Activated T-helper 1 cell treated with Interleukin-2 at 50 U/mL for 16 hours (primary cell): ENCODE measurements at regions not wholly inside any gene's neighbourhood (a gene's known extent, or its start where the extent isn't known, plus 50 kb on each side); places are given as distances from the start of the nearest gene placed in this dataset.
"Not testable (repeated sequence)": the region's sequence is repeated elsewhere in the genome, so short reads cannot be mapped to it uniquely, and the experiment has no call there.

ENCODE experiments used
- DNase-seq: peaks from one replicate; pipeline ENCODE4 v3.0.0-alpha.2; 2020; ENCODE audit warnings: low read depth

- DNase-seq = no peak
These were observed 540.8 kb upstream of the SGO1 start for GRCh38 chr3:20726786-20727185.

DNA sequence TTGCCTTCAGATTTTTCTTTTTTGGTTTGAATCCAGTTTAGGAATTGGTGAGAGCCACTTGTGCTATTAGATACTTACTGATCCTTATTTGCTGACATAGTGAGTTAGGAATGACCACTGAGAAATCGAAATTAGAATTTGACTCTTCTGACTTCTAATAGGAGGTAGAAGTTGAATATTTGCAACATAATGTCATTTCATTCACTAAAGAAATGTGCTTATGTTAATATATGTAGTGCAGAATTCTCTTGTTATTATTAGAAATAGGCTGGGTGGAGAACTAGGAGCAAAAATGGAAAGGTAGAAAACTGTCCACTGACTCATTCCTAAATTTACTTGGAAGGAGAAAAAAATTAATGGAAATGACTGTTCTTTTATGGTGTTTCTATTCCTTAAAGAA, 538.2 kb upstream of the SGO1 start:
- DNase-seq = no peak

- DNase-seq = not testable (repeated sequence)
These were observed 530.4 kb upstream of the SGO1 start for GRCh38 chr3:20716425-20716824.

- DNase-seq = no peak
These were observed 515.6 kb upstream of the SGO1 start for GRCh38 chr3:20701641-20702040.

- no peak for DNase-seq
These were observed 514.7 kb upstream of the SGO1 start for GRCh38 chr3:20700714-20701113.

DNA sequence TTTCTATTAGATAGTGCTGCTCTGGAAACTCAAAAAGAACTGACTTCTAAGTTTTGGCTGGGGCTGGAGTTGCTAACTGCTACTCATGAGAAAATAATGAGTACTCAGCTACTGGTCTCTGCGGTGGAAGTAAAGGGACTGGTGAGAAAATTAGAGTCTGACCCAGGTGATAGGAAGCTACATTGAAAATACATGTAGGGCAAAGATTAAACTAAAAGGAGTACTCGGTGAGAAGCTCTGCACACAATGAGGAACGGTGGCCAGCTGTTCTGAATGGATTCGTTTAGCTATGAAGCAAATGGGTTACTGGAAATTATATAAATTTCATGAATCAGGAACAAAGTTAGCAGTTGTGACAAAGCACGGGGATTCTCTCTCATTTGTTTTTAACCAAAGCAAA, 512.9 kb upstream of the SGO1 start:
- DNase-seq = no peak

DNA sequence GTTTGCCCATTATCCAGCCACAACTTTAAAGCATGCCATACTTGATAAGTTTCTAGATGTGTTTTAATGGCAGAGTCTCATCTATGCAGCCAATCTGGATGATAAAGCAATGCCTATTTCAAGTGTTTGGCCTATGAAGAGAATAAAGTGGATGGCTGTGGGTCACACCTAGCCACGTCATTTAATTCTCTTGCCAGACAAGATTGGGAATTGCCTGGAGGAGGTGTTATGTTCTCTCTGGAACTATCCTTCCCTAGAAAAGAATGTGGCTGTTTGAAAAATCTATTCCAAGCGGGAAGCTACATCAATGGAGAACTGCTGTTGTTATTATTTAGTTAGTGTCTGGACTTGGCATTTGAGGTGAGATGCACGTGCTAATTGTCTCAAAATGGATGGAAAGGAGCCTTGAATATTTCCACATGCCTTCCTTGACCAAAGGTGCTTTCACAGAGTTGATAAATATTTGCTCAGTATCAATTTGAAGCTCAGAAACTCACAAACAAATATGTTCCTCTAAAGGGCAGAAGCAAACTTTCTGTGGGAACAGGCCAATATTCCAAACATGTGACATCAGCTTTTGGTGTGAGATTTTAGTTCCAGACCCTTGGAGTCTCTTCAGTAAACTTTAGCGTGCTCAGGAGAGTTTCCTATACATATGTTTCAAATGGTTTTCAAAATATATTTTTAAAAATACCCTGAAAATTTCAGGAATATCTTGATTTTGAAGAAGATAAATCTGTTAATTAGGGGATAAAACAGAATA, 510.6 kb upstream of the SGO1 start:
- no peak for DNase-seq

DNA sequence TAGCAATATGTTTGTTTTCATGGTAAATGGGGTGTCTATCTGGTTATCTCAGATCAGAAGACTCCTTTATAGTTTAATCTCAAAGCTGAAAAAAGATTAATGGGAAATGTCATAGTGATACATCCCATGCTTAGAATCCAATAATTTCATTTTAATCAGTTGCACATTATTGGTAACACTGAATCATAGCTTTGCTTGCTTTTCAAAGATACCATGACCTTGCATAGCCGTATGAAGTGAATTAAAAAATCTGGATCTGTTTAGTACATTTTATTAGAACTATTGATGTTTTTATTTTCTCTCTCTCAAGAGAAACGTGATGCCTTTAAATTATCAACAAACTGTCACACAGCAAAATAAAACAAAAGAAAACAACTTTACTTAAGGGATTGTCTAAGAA, 506.7 kb upstream of the SGO1 start:
- no peak for DNase-seq

DNA sequence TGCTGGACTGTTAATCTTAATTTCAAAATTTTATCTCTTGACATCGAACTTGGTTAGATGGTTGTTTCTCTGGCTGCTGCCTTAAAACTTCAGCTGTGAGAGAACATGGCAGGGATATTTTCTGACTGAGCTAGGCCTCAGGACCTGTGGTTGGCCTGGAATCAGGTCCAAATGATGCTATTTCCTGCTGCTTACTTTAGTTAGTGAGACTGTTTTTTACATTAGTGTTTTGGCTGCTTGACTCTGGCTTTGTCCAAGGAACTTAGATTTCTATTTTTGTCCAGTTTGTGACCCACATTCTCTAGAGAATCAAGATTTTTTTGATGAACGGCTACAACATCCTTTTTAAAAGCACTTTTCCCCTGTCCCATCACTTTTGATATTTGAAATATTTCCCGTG, 497.9 kb upstream of the SGO1 start:
- DNase-seq = no peak

DNA sequence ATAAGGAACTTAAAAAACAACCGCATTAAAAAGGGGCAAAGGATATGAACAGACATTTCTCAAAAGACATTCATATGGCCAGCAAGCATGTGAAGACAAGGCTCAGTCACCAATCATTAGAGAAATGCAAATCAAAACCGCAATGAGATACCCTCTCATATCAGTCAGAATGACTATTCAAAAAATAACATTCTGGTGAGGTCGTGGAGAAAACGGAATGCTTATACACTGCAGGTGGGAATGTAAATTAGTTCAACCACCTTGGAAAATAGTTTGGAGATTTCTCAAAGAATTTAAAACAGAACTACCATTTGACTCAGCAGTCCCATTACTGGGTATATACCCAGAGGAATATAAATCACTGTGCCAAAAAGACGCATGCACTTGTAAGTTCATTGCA, 496.6 kb upstream of the SGO1 start:
- DNase-seq = no peak

GRCh38 chr3:20680990-20681628, 495.1 kb upstream of the SGO1 start:
- no peak for DNase-seq

DNA sequence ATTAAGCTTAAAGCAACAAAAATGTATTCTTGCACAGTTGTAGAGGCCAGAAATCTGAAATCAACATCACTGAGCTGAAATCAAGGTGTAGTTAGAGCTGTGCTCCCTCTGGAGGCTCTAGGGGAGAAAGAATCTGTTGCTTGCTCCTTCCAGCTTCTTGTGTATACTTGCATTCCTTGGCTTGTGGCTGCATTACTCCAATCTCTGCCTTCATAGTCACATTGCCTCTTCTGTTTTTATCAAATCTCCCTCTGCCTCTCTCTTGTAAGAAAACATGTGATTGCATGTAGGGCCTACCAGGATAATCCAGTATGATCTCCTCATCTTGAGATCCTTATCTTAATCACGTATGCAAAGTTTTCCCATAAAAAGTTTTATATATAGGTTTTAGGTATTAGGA, 487.9 kb upstream of the SGO1 start:
- no peak for DNase-seq

DNA sequence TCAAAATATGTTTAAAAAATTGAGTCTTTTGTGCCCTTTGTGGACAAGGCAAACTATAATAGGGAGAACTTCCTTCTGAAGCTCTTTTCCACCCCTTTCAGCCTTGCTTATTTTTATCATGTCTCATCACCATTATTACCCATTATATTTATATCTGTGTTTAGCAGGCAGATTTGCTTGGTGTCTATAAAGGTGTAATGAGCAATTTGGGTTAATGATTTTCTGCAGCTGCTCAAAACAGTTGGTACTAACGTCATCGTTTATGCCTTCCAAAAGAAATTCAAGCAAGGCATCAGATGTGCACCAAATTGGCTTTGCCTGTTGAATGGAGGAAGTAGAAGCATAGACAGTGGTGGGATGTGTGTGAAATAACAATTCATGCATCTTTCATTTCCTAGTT, 483.7 kb upstream of the SGO1 start:
- DNase-seq = no peak

DNA sequence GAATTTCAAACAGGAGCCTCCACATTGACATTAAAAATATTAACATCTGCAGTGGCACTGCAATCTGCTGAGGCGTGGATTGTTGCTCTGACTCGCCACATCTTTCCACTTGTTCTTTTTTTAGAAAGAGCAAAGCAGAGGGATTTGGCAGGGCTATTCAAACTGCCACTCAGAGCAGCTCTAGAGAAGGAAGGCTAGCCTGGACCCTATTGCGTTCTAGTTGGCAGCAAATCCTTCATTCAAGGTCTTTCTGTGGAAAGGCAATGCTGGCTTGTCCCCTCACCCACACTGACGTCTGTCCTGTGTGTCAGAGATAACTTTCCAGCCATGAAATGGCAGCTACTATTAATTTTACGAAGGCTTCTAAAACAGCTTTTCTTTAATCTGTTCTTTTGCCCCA, 483.2 kb upstream of the SGO1 start:
- no peak for DNase-seq

GRCh38 chr3:20668411-20668810, 482.4 kb upstream of the SGO1 start:
- no peak for DNase-seq

DNA sequence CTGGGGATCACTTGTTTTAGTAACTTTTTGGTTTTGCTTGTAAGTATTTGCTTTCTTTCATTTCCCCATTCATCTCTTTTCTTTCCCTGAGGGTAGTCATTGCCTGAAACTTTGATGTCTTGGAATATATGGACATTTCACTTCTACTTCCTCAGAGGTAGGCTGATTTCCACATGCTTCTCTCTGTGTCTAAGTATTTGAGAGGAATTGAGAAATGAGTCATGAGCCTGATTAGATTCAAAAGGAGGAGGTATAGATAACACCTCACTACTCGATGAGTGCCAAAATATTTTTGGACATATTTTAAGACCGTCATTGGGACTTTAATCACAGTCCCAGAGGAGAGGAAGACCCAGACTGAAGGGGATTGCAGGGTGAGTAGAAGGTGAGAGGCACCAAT, 480.1 kb upstream of the SGO1 start:
- no peak for DNase-seq

DNA sequence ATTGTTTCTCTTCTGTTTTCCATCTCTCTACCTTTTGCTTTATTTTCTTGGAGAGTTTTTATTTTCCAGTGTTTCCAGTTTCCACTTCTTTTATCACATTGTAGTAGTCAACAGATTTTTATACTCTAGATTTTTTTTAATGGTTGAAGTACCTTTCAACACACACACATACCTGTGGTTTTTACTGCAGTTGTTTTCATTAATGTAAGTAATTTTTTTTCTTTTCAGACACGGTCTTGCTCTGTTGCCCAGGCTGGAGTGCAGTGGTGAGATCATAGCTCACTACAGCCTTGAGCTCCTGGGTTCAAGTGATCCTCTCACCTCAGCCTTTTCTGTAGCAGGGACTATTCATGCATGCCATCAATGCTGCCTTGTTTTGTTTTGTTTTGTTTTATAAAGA, 472.5 kb upstream of the SGO1 start:
- no peak for DNase-seq

- DNase-seq = no peak
These were observed 471.6 kb upstream of the SGO1 start for GRCh38 chr3:20657560-20657959.

GRCh38 chr3:20652231-20652986, 466.4 kb upstream of the SGO1 start:
- no peak for DNase-seq

DNA sequence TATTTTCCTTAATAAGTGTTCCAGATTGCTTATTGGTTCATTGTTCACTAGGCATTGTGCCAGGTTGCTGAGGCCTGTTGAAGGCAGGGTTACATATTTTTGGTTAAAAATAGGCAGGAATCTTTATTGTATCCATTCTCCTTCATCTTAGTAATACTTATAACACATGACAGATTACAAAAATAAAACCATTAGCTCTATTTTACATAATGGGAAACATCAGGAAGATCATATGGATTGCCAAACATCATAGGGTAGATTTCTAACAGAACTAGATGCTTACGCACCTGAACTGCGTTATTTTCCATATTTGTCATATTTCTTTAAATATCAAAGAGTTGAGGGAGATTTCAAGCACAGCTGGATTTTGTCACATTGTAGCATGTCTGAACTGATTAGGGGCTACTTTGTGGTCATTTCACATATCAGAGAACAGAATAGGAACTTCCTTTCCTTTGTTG, 462.9 kb upstream of the SGO1 start:
- DNase-seq = no peak

DNA sequence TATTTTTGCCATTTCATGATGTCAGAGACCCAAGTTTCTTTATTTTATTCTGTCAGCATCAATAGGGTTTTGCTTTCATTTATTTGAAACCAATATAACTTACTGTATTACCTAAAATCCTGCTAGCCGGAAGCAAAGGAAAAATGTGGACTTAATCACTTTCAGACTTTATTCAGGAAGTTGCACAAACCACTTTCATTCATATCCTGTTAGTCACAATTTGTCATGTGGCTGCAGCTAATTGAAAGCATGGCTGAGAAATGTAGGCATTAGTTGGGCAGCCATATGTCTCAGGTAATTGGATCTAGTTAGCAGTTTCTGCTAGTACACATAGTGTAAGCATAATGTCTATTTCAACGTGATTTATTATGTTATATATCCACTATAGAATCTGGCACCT, 462.3 kb upstream of the SGO1 start:
- DNase-seq = no peak

- DNase-seq = no peak
These were observed 460.4 kb upstream of the SGO1 start for GRCh38 chr3:20646425-20646824.

DNA sequence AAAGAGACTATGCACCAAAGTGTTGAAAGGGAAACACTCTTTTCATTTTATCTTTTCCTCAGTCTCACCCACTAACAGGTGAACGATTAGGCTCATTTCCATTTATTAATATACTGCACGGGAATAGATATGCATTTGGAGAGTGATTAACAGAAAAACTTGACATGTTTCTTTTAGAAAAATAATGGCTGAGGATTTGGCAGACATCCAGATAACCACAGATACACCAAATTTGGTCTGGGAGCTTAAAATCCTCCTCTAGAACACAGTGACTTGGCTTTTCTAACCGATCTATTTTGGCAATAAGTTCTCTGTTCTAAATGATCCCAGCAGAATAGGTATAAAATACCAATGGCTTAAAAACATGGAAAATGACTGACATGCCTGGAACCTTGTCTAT, 459.3 kb upstream of the SGO1 start:
- no peak for DNase-seq
